ENCODE measurements at regions not wholly inside any gene's neighbourhood (a gene's known extent, or its start where the extent isn't known, plus 50 kb on each side); places are given as distances from the start of the nearest gene placed in this dataset.
A peak's percentile ranks its signal among the peaks of the same experiment; 100 is the strongest.

GRCh38 chr4:78703079-78703478 is 73.1 kb upstream of the BMP2K start:
- Histone ChIP-seq H3K27ac (no peak overlapping the region), H3K36me3 (no peaks in the 10 kb centered on the region), H3K4me1 (peaks cover 7% of the 10 kb centered on the region), H3K4me3 (no peak overlapping the region), H3K9ac (ENCODE audit: low read depth in 2 of 2, low read length in 2 of 2) (no peak overlapping the region), H3K27me3 (no peaks in the 10 kb centered on the region), H3K9me3 (no peaks in the 10 kb centered on the region)
- no peak for DNase-seq
- intact Hi-C loops (cut with DNase I): no loop called here
- TF ChIP-seq CTCF (IDR thresholded peaks at IDR 0.05): no peak

GRCh38 chr4:78704317-78704716 is 71.8 kb upstream of the BMP2K start:
- Histone ChIP-seq H3K9me3 (no peaks in the 10 kb centered on the region), H3K36me3 (no peaks in the 10 kb centered on the region), H3K27me3 (no peaks in the 10 kb centered on the region), H3K27ac (no peak overlapping the region), H3K4me3 (no peak overlapping the region), H3K9ac (ENCODE audit: low read depth in 2 of 2, low read length in 2 of 2) (no peak overlapping the region), H3K4me1 (peaks cover 7% of the 10 kb centered on the region)
- TF ChIP-seq CTCF (IDR thresholded peaks at IDR 0.05): no peak
- DNase-seq: no peak
- intact Hi-C loops (cut with DNase I): no loop called here

- intact Hi-C loops (cut with DNase I): no loop called here
- Histone ChIP-seq H3K9ac (ENCODE audit: low read depth in 2 of 2, low read length in 2 of 2) (no peak overlapping the region), H3K27ac (peak overlapping the region; percentile 22), H3K27me3 (no peaks in the 10 kb centered on the region), H3K4me1 (peaks cover 7% of the 10 kb centered on the region), H3K36me3 (no peaks in the 10 kb centered on the region), H3K4me3 (no peak overlapping the region), H3K9me3 (no peaks in the 10 kb centered on the region)
- DNase-seq: no peak
- no peak for TF ChIP-seq CTCF (IDR thresholded peaks at IDR 0.05)
Measured at GRCh38 chr4:78704981-78705683, 71.0 kb upstream of the BMP2K start.

GRCh38 chr4:78706302-78706701 is 69.8 kb upstream of the BMP2K start:
- H3K9me3 ChIP-seq: no peaks in the 10 kb centered on the region
- DNase-seq: no peak
- TF ChIP-seq CTCF (IDR thresholded peaks at IDR 0.05): no peak
- peaks cover 7% of the 10 kb centered on the region for H3K4me1 ChIP-seq
- intact Hi-C loops (cut with DNase I): no loop called here
- H3K4me3 ChIP-seq: no peak overlapping the region
- H3K27ac ChIP-seq: no peak overlapping the region
- H3K9ac ChIP-seq (ENCODE audit: low read depth in 2 of 2, low read length in 2 of 2): no peak overlapping the region
- no peaks in the 10 kb centered on the region for H3K27me3 ChIP-seq
- H3K36me3 ChIP-seq: no peaks in the 10 kb centered on the region

- intact Hi-C loops (cut with DNase I): no loop called here
- no peak for DNase-seq
- Histone ChIP-seq H3K4me1 (peaks cover 7% of the 10 kb centered on the region), H3K9me3 (no peaks in the 10 kb centered on the region), H3K27ac (no peak overlapping the region), H3K9ac (ENCODE audit: low read depth in 2 of 2, low read length in 2 of 2) (no peak overlapping the region), H3K36me3 (no peaks in the 10 kb centered on the region), H3K4me3 (no peak overlapping the region), H3K27me3 (no peaks in the 10 kb centered on the region)
- TF ChIP-seq CTCF (IDR thresholded peaks at IDR 0.05): no peak
Measured at GRCh38 chr4:78707268-78707667, 68.9 kb upstream of the BMP2K start.
